Muscle of leg (tissue), 3 donors: ENCODE measurements at regions not wholly inside any gene's neighbourhood (a gene's known extent, or its start where the extent isn't known, plus 50 kb on each side); places are given as distances from the start of the nearest gene placed in this dataset.

Experiments
- DNase-seq: peaks from one replicate; pipeline ENCODE4 v3.0.0; 2013
- H3K27ac ChIP-seq: one replicate; pipeline ENCODE4 v1.5.1; 2013; ENCODE audit warnings: mild to moderate bottlenecking, low read length, control low read depth
- H3K27me3 ChIP-seq: one replicate; pipeline ENCODE4 v1.6.1; 2013; ENCODE audit warnings: low read length; ENCODE audit not compliant: control insufficient read depth, insufficient read depth
- H3K36me3 ChIP-seq: one replicate; pipeline ENCODE4 v1.6.1; 2013; ENCODE audit warnings: low read length; ENCODE audit not compliant: control insufficient read depth, insufficient read depth
- H3K4me1 ChIP-seq: one replicate; pipeline ENCODE4 v1.6.1; 2013; ENCODE audit warnings: low read length; ENCODE audit not compliant: control insufficient read depth, insufficient read depth
- H3K4me3 ChIP-seq: one replicate; pipeline ENCODE4 v1.5.1; 2013; ENCODE audit warnings: low read length, control low read depth
- H3K9me3 ChIP-seq: replicated peaks from 2 replicates; pipeline ENCODE4 v1.6.1; 2013; ENCODE audit warnings: low read depth, low read length; ENCODE audit not compliant: control insufficient read depth
- WGBS: methylation state at CpG from one replicate; pipeline ENCODE4 v1.1.5; 2013; ENCODE audit warnings: missing lambda C conversion rate; ENCODE audit not compliant: insufficient coverage; 5-methylcytosine and 5-hydroxymethylcytosine counted together

GRCh38 chr12:125436686-125437085, 371.5 kb downstream of the AACS start:
- no peaks in the 10 kb centered on the region for H3K36me3 ChIP-seq
- H3K4me1 ChIP-seq = no peaks in the 10 kb centered on the region
- no peaks in the 10 kb centered on the region for H3K9me3 ChIP-seq
- no peaks in the 10 kb centered on the region for H3K27me3 ChIP-seq
- WGBS = 90% methylated on average over 1 of the region's 2 CpGs
- no peak for DNase-seq
- H3K27ac ChIP-seq = no peak overlapping the region
- no peak overlapping the region for H3K4me3 ChIP-seq

- Histone ChIP-seq H3K27me3 (no peaks in the 10 kb centered on the region), H3K4me3 (no peak overlapping the region), H3K36me3 (no peaks in the 10 kb centered on the region), H3K27ac (no peak overlapping the region), H3K4me1 (no peaks in the 10 kb centered on the region), H3K9me3 (peaks cover 2% of the 10 kb centered on the region)
- no CpG with 5 or more reads among the region's 3 CpGs for WGBS
- DNase-seq = no peak
Measured at GRCh38 chr12:125440399-125440798, 375.2 kb downstream of the AACS start.

DNA sequence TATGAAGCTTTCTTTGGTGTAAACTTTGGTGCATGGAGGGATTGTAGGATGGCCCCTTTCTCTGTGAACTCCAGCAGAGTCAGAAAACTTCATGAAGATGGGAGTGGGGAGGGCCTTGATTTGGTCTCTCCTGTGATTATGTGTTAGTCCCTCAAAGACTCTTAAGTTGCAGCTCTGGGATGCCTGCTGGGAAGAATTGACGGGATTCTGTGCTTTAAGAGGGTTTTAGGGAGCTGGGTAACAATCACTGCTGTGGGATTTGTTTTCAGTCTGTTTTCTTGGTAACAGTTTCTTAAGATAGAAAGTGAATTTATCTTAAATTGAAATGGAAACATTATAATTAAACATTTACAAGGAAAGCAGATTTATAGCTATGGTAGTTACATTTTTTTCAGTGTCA, 378.1 kb downstream of the AACS start:
- no peak for DNase-seq
- H3K27ac ChIP-seq = no peak overlapping the region
- peaks cover 2% of the 10 kb centered on the region for H3K9me3 ChIP-seq
- no peaks in the 10 kb centered on the region for H3K27me3 ChIP-seq
- H3K4me3 ChIP-seq = no peak overlapping the region
- no CpG with 5 or more reads among the region's 1 CpG for WGBS
- no peaks in the 10 kb centered on the region for H3K36me3 ChIP-seq
- H3K4me1 ChIP-seq = no peaks in the 10 kb centered on the region

GRCh38 chr12:125451408-125451807, 386.2 kb downstream of the AACS start:
- Histone ChIP-seq H3K27me3 (no peaks in the 10 kb centered on the region), H3K36me3 (no peaks in the 10 kb centered on the region), H3K27ac (no peak overlapping the region), H3K4me1 (no peaks in the 10 kb centered on the region), H3K9me3 (peaks cover 2% of the 10 kb centered on the region), H3K4me3 (no peak overlapping the region)
- no CpG with 5 or more reads among the region's 2 CpGs for WGBS
- DNase-seq = no peak

- Histone ChIP-seq H3K4me1 (no peaks in the 10 kb centered on the region), H3K36me3 (no peaks in the 10 kb centered on the region), H3K9me3 (peaks cover 2% of the 10 kb centered on the region), H3K4me3 (no peak overlapping the region), H3K27ac (no peak overlapping the region), H3K27me3 (no peaks in the 10 kb centered on the region)
- 47% methylated on average over 2 of the region's 4 CpGs for WGBS
- peak; percentile 30 for DNase-seq
Measured at GRCh38 chr12:125453751-125454150, 388.5 kb downstream of the AACS start.

GRCh38 chr12:125454291-125454690, 389.1 kb downstream of the AACS start:
- Histone ChIP-seq H3K27me3 (no peaks in the 10 kb centered on the region), H3K4me1 (no peaks in the 10 kb centered on the region), H3K9me3 (peaks cover 2% of the 10 kb centered on the region), H3K27ac (no peak overlapping the region), H3K36me3 (no peaks in the 10 kb centered on the region), H3K4me3 (no peak overlapping the region)
- WGBS = no CpG with 5 or more reads among the region's 3 CpGs
- no peak for DNase-seq

- H3K4me3 ChIP-seq = no peak overlapping the region
- H3K27ac ChIP-seq = no peak overlapping the region
- WGBS = 29% methylated on average over 7 of the region's 8 CpGs
- H3K27me3 ChIP-seq = no peaks in the 10 kb centered on the region
- H3K9me3 ChIP-seq = peaks cover 2% of the 10 kb centered on the region
- H3K4me1 ChIP-seq = no peaks in the 10 kb centered on the region
- DNase-seq = no peak
- H3K36me3 ChIP-seq = no peaks in the 10 kb centered on the region
Measured at GRCh38 chr12:125454786-125455480, 389.7 kb downstream of the AACS start.

- Histone ChIP-seq H3K36me3 (no peaks in the 10 kb centered on the region), H3K4me1 (no peaks in the 10 kb centered on the region), H3K27ac (no peak overlapping the region), H3K27me3 (no peaks in the 10 kb centered on the region), H3K4me3 (no peak overlapping the region), H3K9me3 (peaks cover 2% of the 10 kb centered on the region)
- WGBS = 43% methylated on average over 3 of the region's 4 CpGs
- DNase-seq = no peak
Measured at GRCh38 chr12:125455556-125455955, 390.3 kb downstream of the AACS start.

DNA sequence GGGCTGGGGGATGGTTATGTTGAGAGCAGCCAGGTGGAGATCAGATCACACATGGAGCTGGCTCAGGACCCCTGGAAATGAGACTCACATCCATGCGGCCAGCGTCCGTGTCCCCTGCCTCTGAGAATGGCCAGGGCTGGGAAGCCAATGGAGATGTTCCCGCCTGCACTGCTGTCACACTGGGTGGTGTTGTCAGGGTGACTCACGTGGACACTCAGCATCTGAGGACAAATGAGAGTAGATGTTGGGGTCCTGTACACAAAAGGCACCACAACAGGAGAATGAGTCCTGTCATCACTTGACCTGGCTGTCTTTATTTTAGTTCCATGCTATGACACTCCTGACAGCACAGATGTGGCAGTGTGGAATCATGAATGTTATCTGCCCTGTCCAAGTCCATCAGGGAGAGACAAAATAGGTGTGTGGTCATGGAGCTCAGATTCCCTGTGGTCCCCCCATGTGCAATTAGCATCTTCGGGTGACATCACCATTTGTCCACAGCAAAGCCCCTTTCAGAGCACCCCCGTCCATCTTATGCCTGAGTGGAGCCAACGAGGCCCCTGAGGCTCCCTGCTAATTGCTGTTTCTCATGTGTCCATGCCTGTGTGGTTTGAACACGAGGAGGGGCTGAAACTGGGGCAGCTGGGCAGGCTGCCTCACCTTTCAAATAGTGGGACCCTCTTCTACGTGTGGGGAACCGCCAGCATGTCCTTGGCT, 393.5 kb downstream of the AACS start:
- no peaks in the 10 kb centered on the region for H3K27me3 ChIP-seq
- no peaks in the 10 kb centered on the region for H3K9me3 ChIP-seq
- 58% methylated on average over 11 of the region's 11 CpGs for WGBS
- H3K36me3 ChIP-seq = no peaks in the 10 kb centered on the region
- no peak overlapping the region for H3K4me3 ChIP-seq
- H3K27ac ChIP-seq = no peak overlapping the region
- no peak for DNase-seq
- no peaks in the 10 kb centered on the region for H3K4me1 ChIP-seq

GRCh38 chr12:125461831-125462230, 396.6 kb downstream of the AACS start:
- H3K4me1 ChIP-seq = no peaks in the 10 kb centered on the region
- H3K27ac ChIP-seq = no peak overlapping the region
- WGBS = 71% methylated on average over 1 of the region's 5 CpGs
- H3K36me3 ChIP-seq = no peaks in the 10 kb centered on the region
- no peaks in the 10 kb centered on the region for H3K9me3 ChIP-seq
- no peak overlapping the region for H3K4me3 ChIP-seq
- no peak for DNase-seq
- no peaks in the 10 kb centered on the region for H3K27me3 ChIP-seq
